ENCODE measurements at regions not wholly inside any gene's neighbourhood (a gene's known extent, or its start where the extent isn't known, plus 50 kb on each side); places are given as distances from the start of the nearest gene placed in this dataset.

GRCh38 chr12:107503129-107503855 lies 182.3 kb upstream of the PWP1 start (continued):
- TF ChIP-seq PRDM4 (CRISPR knock-in tag; IDR thresholded peaks at IDR 0.05; ENCODE audit: borderline replicate concordance) (no peak), ARID3A (IDR thresholded peaks at IDR 0.05; ENCODE audit: low read depth, low read length) (no peak), ZNF7 (CRISPR knock-in tag; IDR thresholded peaks at IDR 0.05) (no peak), KLF12 (CRISPR knock-in tag; IDR thresholded peaks at IDR 0.05; ENCODE audit: borderline replicate concordance) (no peak), RFX1 (IDR thresholded peaks at IDR 0.05) (no peak), IRF9 (CRISPR knock-in tag; IDR thresholded peaks at IDR 0.05; ENCODE audit: borderline replicate concordance) (no peak), MLLT10 (CRISPR knock-in tag; IDR thresholded peaks at IDR 0.05) (no peak), ZBTB1 (CRISPR knock-in tag; IDR thresholded peaks at IDR 0.05; ENCODE audit: borderline replicate concordance) (no peak), FOXA1 (IDR thresholded peaks at IDR 0.05) (no peak), FOXA1 (CRISPR knock-in tag; IDR thresholded peaks at IDR 0.05) (peak; percentile 43), ZNF83 (CRISPR knock-in tag; IDR thresholded peaks at IDR 0.05; ENCODE audit: borderline replicate concordance) (no peak), FLYWCH1 (CRISPR knock-in tag; IDR thresholded peaks at IDR 0.05) (no peak), ISL2 (CRISPR knock-in tag; IDR thresholded peaks at IDR 0.05) (no peak; the same call in 1 of the 2 replicates), GATAD2A (CRISPR knock-in tag; IDR thresholded peaks at IDR 0.05) (peak; percentile 72), HOMEZ (CRISPR knock-in tag; IDR thresholded peaks at IDR 0.05; ENCODE audit: low read depth) (0 out of 2 replicates have a peak, but pooled peaks have one; percentile 37), GPN1 (CRISPR knock-in tag; IDR thresholded peaks at IDR 0.05; ENCODE audit: borderline replicate concordance) (no peak), ZSCAN21 (CRISPR knock-in tag; IDR thresholded peaks at IDR 0.05; ENCODE audit: borderline replicate concordance) (no peak), ZNF251 (CRISPR knock-in tag; IDR thresholded peaks at IDR 0.05) (no peak), FOXO4 (CRISPR knock-in tag; conservative IDR thresholded peaks at IDR 0.05) (no peak), ZNF225 (CRISPR knock-in tag; IDR thresholded peaks at IDR 0.05) (no peak)
